Stimulated activated CD8-positive, alpha-beta memory T cell treated with anti-CD3 and anti-CD28 coated beads, Interleukin-7, amount 100 ng/mL, for 48 hours (primary cell): ENCODE measurements at regions not wholly inside any gene's neighbourhood (a gene's known extent, or its start where the extent isn't known, plus 50 kb on each side); places are given as distances from the start of the nearest gene placed in this dataset.

Source experiments
- DNase-seq, 2 donors: peaks; one replicate each; pipeline ENCODE4 v3.0.0-alpha.2; 2020; ENCODE audit warnings: low read depth in 1 of 2; ENCODE audit errors: extremely low read depth in 1 of 2

DNA sequence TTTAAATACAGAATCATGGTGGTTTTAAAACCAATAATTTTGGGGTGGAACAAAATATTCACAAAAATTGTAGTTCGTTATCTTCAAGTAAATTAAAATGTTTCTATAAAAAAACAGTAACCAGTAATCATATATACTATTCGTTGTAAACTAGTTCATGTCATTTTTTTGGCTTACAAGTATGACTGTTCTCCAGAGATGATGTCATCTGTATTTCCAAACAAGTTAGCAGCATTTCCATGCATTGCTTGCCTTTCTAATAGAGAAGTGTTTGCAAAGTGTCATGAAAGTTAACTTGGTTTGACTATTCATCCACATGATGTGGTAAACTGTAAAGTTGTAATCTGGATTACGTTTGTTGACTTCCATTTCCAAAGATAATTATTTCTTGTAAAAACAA, 717.9 kb upstream of the ADAMTS16 start:
- DNase-seq, result no peak

DNA sequence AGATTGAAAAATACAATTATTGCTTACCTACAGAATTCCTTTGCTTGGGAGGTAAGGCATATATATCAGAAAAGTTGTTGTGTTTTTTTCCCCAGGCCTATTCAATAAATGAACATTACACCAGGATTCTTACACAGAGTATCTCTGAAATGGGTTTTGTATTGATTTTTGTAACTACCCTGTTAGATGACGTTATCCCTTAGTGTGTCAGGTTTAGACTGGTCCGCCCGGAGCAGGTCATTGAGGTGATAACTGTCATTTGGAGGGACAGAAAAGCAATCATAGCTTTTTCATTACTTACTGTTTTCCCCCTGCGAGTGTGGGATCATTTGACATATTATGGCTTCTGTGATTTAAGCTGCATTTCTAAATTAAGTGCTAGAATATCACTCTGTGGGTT, 715.2 kb upstream of the ADAMTS16 start:
- DNase-seq, result no peak

- DNase-seq, result no peak
Observed at GRCh38 chr5:4440536-4440935, 699.6 kb upstream of the ADAMTS16 start.

- DNase-seq, result no peak
Observed at GRCh38 chr5:4442221-4442620, 697.9 kb upstream of the ADAMTS16 start.

DNA sequence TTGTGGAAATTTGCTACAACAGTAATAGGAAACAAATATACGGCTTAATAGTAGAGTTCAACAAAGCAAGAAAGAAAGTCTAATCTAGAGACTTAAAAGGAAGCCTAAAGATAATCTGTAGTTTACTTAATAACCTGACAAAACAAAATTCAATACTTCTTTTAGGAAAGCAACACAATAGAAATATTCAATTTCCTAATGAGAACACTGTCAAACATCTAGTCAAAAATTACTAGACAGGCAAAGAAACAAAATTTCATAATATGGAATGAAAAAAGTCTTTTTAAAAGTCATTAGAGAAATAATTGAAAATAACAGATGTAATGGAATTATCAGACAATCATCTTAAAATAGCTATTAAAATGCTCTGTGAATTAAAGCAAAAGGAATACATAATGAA, 692.5 kb upstream of the ADAMTS16 start:
- no peak for DNase-seq

- DNase-seq, result no peak
Observed at GRCh38 chr5:4453655-4454054, 686.5 kb upstream of the ADAMTS16 start.

- DNase-seq, result no peak
Observed at GRCh38 chr5:4479426-4479825, 660.7 kb upstream of the ADAMTS16 start.

DNA sequence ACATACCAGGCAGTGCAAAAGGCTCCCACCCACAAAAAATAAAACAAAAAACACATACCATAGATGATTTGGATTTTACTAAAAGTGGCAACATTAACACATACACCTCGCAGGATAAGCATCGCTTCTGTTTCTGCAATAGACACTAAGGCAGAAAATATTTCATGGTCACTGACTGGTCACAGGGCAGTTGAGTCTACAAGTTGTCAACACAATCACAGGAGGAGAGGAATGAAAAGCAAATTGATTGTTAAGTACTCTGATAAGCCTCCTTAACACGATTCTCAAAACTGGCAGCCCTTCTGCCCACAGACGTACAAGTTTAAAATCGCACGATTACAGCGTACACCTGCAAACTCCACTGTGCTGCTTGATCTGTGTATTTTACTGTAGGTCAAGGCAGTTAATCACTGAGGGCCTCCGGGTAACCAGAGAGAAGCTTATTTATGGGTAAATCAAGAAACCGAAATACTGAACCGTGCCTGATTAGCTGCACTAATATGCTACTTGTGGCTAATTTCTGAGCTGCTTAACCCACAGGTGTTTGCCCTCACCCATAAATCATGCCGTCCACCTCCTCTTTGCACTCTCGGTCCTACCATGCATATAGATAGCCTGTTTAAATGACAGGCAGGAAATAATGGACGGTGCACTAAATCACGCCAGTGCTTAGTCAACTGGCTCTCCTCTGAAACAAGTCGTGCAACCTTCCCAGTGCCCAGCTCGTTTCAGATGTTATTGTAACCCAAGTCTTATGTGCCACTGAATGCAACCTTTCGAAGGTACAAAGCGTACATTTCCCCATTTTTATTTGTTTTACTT, 659.4 kb upstream of the ADAMTS16 start:
- no peak for DNase-seq

DNA sequence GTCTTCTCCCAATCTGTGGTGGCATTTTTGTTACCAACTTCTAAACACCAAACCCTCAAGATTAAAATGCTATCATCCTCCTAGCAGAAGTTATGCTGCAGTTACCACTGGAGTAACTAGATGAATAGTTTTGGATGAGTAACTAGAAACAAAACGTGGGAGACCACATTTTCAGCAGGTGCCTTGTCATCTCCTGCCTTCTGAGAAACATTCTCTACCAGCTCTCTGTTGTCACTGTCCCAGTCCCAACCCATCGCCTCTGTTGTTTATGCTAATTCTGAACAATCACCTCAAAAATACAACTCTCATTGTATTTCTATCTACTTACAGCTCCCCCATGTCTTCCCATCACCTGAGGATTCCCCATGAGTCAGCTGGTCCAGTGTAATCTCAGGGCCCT, 652.5 kb upstream of the ADAMTS16 start:
- no peak for DNase-seq

- DNase-seq, result no peak
Observed at GRCh38 chr5:4511996-4512656, 628.0 kb upstream of the ADAMTS16 start.

- no peak for DNase-seq
Observed at GRCh38 chr5:4513381-4513780, 626.7 kb upstream of the ADAMTS16 start.

GRCh38 chr5:4514067-4514648, 626.0 kb upstream of the ADAMTS16 start:
- no peak for DNase-seq

- no peak for DNase-seq
Observed at GRCh38 chr5:4518903-4519672, 621.0 kb upstream of the ADAMTS16 start.

DNA sequence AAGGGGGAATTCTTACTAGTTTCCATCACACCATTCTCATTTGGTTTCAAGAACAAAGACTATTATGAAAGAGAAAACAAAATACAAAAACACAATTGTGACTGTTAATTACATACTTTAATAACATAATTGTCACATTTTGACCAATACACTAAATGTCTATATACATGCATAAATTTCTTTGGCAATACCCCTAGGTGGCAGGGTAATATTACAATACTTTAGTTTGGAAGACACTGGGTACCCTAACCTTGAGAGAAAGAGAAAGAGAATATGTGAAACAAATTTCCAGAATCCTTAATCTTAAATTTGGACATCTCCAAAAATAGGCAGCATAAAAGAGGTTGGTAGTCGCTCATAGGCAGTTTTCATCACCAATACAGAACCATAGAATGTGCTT, 619.6 kb upstream of the ADAMTS16 start:
- DNase-seq, result no peak

DNA sequence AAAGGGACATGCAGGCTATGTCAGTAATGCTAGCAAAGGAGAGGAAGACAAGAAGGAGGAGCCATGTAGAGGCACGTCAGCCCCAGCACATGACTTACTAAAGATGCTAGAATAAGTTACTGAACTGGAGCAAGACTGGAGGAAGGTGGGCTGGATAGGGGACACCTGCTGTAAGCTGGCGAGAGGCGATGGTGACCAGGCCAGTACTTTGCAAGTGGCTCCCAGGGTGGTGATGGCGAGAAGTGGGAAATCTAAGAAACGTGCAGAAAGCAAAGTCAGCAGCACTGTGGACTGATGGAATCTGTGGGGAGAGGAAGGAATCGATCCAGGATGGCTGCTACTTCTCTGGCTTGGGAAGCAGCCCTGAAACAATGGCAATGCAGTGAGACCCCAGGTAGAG, 617.1 kb upstream of the ADAMTS16 start:
- DNase-seq, result no peak

DNA sequence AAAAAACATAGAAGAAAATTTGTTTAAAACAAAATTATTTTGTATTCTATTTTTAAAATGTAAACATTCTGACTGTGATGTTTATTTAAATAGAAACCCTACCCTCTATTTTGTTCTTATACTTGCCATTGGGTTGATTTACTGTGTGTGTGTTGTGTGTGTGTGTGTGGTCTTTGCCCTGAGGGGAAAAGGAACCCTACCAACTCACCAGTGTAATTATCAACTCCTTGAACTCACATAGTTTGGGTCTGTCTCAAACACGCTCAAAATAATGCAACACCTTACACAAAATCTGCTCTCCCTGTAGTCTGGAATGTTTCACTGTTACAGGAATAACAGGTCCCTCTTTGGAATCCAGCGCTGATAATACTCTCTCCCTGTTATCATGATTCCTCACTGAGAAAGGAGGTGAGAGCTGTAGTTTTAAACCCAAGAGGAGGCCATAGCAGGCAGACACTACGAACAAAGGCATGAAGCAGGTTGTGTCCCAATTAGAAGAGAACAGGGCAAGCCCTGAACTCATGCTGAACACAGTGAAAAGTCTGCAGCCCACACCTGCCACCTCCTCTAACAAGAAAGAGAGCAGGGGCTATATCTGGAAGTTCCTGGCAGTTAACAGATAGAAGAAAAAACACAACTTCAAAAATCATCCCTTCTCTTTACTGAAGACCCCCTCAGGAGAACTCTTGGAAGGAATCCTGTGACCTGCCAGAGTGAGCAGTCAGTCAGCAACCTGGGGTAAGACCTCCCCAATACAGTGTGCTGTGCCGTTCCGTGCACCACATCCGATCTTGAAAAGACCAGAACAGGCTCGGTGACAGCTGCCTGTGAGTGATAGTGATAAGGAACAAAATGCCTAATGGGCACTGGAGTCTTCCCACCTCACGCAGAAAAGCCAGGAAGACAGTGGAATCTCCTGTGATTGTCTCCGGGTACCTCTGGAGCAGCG, 608.1 kb upstream of the ADAMTS16 start:
- DNase-seq, result no peak

- no peak for DNase-seq
Observed at GRCh38 chr5:4532705-4533080, 607.4 kb upstream of the ADAMTS16 start.

- no peak for DNase-seq
Observed at GRCh38 chr5:4533457-4534105, 606.5 kb upstream of the ADAMTS16 start.

DNA sequence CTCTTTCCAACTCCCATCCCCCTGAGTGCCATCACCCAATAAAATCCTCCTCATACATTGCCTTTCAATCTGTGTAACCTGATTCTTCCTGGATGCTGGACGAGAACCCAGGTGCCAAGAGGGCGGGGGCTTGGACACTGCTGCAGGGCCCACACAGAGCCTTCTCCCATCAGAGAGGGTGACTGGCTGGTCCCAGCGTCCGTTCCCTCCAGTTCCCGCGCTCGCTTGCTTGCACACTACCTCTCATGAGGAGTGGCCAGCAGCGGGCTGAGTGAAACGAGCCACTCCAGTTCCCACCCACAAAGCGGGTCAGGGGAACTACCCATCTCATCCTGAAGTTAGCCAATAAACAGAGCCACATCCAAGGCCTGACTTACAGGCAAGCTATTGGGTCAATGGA, 602.6 kb upstream of the ADAMTS16 start:
- DNase-seq, result no peak
